Stomach (tissue), 8 donors: ENCODE measurements at regions not wholly inside any gene's neighbourhood (a gene's known extent, or its start where the extent isn't known, plus 50 kb on each side); places are given as distances from the start of the nearest gene placed in this dataset.
"Not testable (repeated sequence)": the region's sequence is repeated elsewhere in the genome, so short reads cannot be mapped to it uniquely, and the experiment has no call there.

Experiments
- DNase-seq, 2 donors: peaks; one replicate each; pipeline versions ENCODE4 v3.0.0 to v3.0.0-alpha.2; 2013 to 2019
- H3K27ac ChIP-seq, 5 donors: fragments of 200-600 bp in 4 of 5; sonication (generic) in 4 of 5; one replicate each; pipeline ENCODE4 v1.5.1; 2013 to 2019; ENCODE audit warnings: mild to moderate bottlenecking in 1 of 5, moderate library complexity in 1 of 5
- H3K27me3 ChIP-seq, 3 donors: fragments of 200-600 bp; sonication (generic); one replicate each; pipeline ENCODE4 v1.5.1; 2017 to 2019; ENCODE audit warnings: mixed run types in 1 of 3
- H3K36me3 ChIP-seq, 4 donors: fragments of 200-600 bp; sonication (generic); 1 replicate in 3 of 4; 2 replicates in 1 of 4; pipeline ENCODE4 v1.5.1; 2016 to 2019
- H3K4me1 ChIP-seq, 4 donors: fragments of 200-600 bp; sonication (generic); one replicate each; pipeline ENCODE4 v1.5.1; 2016 to 2019
- H3K4me3 ChIP-seq, 4 donors: fragments of 200-600 bp; sonication (generic) in 3 of 4; one replicate each; pipeline ENCODE4 v1.5.1; 2016 to 2019; ENCODE audit warnings: mild to moderate bottlenecking in 1 of 4
- H3K9me3 ChIP-seq, 4 donors: fragments of 200-600 bp; sonication (generic); one replicate each; pipeline ENCODE4 v1.5.1; 2016 to 2019
- EP300 ChIP-seq: sonication (generic); formaldehyde crosslinking; IDR thresholded peaks from one replicate; pipeline ENCODE4 v1.6.1; 2017; ENCODE audit warnings: antibody characterized with exemption
- POLR2A ChIP-seq, 4 donors: fragments of 450-650 bp; IDR thresholded peaks; one replicate each; pipeline ENCODE4 v1.6.1; 2016; ENCODE audit warnings: antibody characterized with exemption in 4 of 4, control low read depth in 2 of 4, mild to moderate bottlenecking in 1 of 4, moderate library complexity in 1 of 4
- POLR2AphosphoS5 ChIP-seq, 3 donors: sonication (generic); formaldehyde crosslinking; IDR thresholded peaks; one replicate each; pipeline ENCODE4 v1.6.1; 2016; ENCODE audit warnings: antibody characterized with exemption in 3 of 3
- WGBS, 5 donors: extraction: QIAGEN DNeasy Blood & Tissue Kit in 3 of 5; methylation state at CpG; one replicate each; pipeline versions ENCODE4 v1.1.5 to v1.1.7; 2013 to 2018; 5-methylcytosine and 5-hydroxymethylcytosine counted together
- intact Hi-C: fragments of 100-400 bp; cut with DNase I; formaldehyde crosslinking; loops from one replicate; pipeline ENCODE4 v1.15.1; 2023; ENCODE audit warnings: low total_unique reads
- TF ChIP-seq, protein P1 (sequence below), 7 experiments: fragments of 450-650 bp in 4 of 7; fragments of 200-600 bp in 3 of 7; sonication (generic) in 3 of 7; IDR thresholded peaks; one replicate each; pipeline ENCODE4 v1.5.1; 2016 to 2019; ENCODE audit warnings: antibody characterized with exemption in 7 of 7, control low read depth in 2 of 7, mild to moderate bottlenecking in 1 of 7
- donor health status: healthy with polysubstance abuse.
- donor health status: Bipolar disorder and iron deficiency.
- donor health status: healthy.

GRCh38 chr21:31418377-31419001 is 74.4 kb upstream of the TIAM1 start:
- DNase-seq = no peak
- peaks cover 0 to 4% (median 0%) of the 10 kb centered on the region in 4 donors for H3K4me1 ChIP-seq
- TF ChIP-seq POLR2AphosphoS5 (IDR thresholded peaks at IDR 0.05) = no peak
- TF ChIP-seq EP300 = no peak
- no peak for TF ChIP-seq POLR2A (IDR thresholded peaks at IDR 0.05)
- TF ChIP-seq, protein P1, sequence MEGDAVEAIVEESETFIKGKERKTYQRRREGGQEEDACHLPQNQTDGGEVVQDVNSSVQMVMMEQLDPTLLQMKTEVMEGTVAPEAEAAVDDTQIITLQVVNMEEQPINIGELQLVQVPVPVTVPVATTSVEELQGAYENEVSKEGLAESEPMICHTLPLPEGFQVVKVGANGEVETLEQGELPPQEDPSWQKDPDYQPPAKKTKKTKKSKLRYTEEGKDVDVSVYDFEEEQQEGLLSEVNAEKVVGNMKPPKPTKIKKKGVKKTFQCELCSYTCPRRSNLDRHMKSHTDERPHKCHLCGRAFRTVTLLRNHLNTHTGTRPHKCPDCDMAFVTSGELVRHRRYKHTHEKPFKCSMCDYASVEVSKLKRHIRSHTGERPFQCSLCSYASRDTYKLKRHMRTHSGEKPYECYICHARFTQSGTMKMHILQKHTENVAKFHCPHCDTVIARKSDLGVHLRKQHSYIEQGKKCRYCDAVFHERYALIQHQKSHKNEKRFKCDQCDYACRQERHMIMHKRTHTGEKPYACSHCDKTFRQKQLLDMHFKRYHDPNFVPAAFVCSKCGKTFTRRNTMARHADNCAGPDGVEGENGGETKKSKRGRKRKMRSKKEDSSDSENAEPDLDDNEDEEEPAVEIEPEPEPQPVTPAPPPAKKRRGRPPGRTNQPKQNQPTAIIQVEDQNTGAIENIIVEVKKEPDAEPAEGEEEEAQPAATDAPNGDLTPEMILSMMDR (IDR thresholded peaks at IDR 0.05) = no peak
- no peaks in the 10 kb centered on the region for H3K9me3 ChIP-seq
- no peak overlapping the region for H3K27ac ChIP-seq
- no peaks in the 10 kb centered on the region for H3K27me3 ChIP-seq
- H3K4me3 ChIP-seq = no peak overlapping the region
- 76 to 90% (median 87%) methylated on average over 9 of the region's 9 CpGs for WGBS, 5 donors
- intact Hi-C loops = no loop called here
- H3K36me3 ChIP-seq = no peaks in the 10 kb centered on the region

GRCh38 chr21:31417214-31417613 is 73.2 kb upstream of the TIAM1 start:
- H3K27ac ChIP-seq, H3K9me3 ChIP-seq, H3K4me1 ChIP-seq, H3K27me3 ChIP-seq, H3K36me3 ChIP-seq, intact Hi-C loops, DNase-seq, H3K4me3 ChIP-seq: not testable (repeated sequence)
- 81 to 94% (median 88%) methylated on average over 3 of the region's 3 CpGs for WGBS, 5 donors

DNA sequence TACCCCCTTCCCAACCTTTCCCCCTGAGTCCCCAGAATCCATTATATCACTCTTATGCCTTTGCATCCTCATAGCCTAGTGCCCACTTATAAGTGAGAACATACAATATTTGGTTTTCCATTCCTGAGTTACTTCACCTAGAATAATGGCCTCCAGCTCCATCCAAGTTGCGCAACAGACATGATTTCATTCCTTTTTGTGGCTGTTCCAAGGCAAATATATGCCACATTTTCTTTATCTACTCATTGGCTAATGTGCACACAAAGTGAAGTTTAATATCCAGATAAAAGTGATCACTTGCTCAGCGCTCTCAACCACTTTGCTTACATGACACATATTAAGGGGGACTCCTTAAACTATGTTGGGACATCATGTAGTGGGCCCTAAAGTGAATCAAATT is 72.4 kb upstream of the TIAM1 start:
- 30 to 62% (median 56%) methylated on average over 2 of the region's 2 CpGs for WGBS, 5 donors
- no peak overlapping the region for H3K4me3 ChIP-seq
- TF ChIP-seq POLR2AphosphoS5 (IDR thresholded peaks at IDR 0.05) (peak in 1 of 3 donors; percentile 57), EP300 (no peak), POLR2A (IDR thresholded peaks at IDR 0.05) (no peak)
- TF ChIP-seq, protein P1 (IDR thresholded peaks at IDR 0.05) = no peak
- peak in 1 of 2 donors; percentile 63 for DNase-seq
- H3K27me3 ChIP-seq = no peaks in the 10 kb centered on the region
- no peaks in the 10 kb centered on the region for H3K36me3 ChIP-seq
- no peaks in the 10 kb centered on the region for H3K9me3 ChIP-seq
- intact Hi-C loops = no loop called here
- no peak overlapping the region for H3K27ac ChIP-seq
- H3K4me1 ChIP-seq = peaks cover 0 to 4% (median 0%) of the 10 kb centered on the region in 4 donors

- Histone ChIP-seq H3K36me3 (no peaks in the 10 kb centered on the region), H3K27me3 (no peaks in the 10 kb centered on the region), H3K4me1 (peaks cover 0 to 4% (median 0%) of the 10 kb centered on the region in 4 donors), H3K9me3 (no peaks in the 10 kb centered on the region), H3K27ac (no peak overlapping the region), H3K4me3 (no peak overlapping the region)
- DNase-seq = no peak
- TF ChIP-seq, protein P1 (IDR thresholded peaks at IDR 0.05) = no peak
- TF ChIP-seq EP300 (no peak), POLR2AphosphoS5 (IDR thresholded peaks at IDR 0.05) (no peak), POLR2A (IDR thresholded peaks at IDR 0.05) (no peak)
- WGBS, 5 donors = 81 to 91% (median 84%) methylated on average over 12 of the region's 12 CpGs
- intact Hi-C loops = no loop called here
Observed at GRCh38 chr21:31414263-31415000, 70.4 kb upstream of the TIAM1 start.

GRCh38 chr21:31413698-31414097 is 69.6 kb upstream of the TIAM1 start:
- Histone ChIP-seq H3K36me3 (no peaks in the 10 kb centered on the region), H3K27me3 (no peaks in the 10 kb centered on the region), H3K4me1 (peaks cover 0 to 4% (median 0%) of the 10 kb centered on the region in 4 donors), H3K27ac (no peak overlapping the region), H3K9me3 (no peaks in the 10 kb centered on the region), H3K4me3 (no peak overlapping the region)
- 74 to 84% (median 82%) methylated on average over 9 of the region's 9 CpGs for WGBS, 5 donors
- intact Hi-C loops = no loop called here
- no peak for DNase-seq
- TF ChIP-seq POLR2AphosphoS5 (IDR thresholded peaks at IDR 0.05) = no peak
- TF ChIP-seq, protein P1 (IDR thresholded peaks at IDR 0.05) = no peak
